HG02870 (cell line): ENCODE measurements at regions not wholly inside any gene's neighbourhood (a gene's known extent, or its start where the extent isn't known, plus 50 kb on each side); places are given as distances from the start of the nearest gene placed in this dataset.
"Not testable (repeated sequence)": the region's sequence is repeated elsewhere in the genome, so short reads cannot be mapped to it uniquely, and the experiment has no call there.

Experiments used
- ATAC-seq: cut with Tn5 transposase; IDR thresholded peaks from one replicate; pipeline ENCODE4 v1.9.1; 2021; ENCODE audit warnings: mild to moderate bottlenecking, moderate library complexity; ENCODE audit not compliant: unreplicated experiment

DNA sequence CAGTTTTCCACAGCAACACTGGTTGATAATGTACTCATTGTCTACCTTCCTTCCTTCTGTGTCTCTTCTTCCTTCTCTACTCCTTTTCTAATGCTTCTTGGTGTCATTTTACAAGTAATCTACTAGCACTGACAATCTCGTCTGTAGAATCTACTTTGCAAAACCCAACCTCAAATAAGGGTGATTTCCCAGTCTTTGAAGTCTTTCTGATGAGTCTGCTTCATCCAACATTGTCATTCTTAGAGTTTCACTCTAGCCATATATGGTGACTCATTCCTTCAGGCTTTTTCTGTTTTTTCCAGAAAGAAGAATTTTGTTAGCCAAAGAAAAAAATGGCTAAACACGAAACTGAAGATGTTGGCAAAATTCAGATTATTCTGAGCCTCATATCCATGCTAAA, 288.7 kb downstream of the MBD2 start:
- no peak for ATAC-seq

DNA sequence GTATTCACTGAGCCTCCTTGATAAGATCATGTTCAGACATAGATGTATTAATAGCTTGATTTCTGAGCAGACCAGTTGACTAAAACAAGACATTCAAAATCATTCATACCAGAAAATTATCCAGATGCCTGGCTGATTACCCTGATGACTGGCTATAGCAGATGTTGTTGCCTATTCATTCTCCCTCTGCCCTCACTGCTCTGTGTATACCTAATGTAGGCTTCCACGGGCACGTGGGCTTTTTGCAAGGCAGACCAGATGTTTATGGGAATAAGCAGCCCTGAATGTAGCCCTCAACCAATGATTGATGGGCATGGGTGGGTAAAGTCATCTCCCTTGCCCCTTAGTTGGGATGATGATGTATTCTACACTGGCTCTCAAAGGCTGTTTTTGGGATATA, 289.1 kb downstream of the MBD2 start:
- no peak for ATAC-seq

DNA sequence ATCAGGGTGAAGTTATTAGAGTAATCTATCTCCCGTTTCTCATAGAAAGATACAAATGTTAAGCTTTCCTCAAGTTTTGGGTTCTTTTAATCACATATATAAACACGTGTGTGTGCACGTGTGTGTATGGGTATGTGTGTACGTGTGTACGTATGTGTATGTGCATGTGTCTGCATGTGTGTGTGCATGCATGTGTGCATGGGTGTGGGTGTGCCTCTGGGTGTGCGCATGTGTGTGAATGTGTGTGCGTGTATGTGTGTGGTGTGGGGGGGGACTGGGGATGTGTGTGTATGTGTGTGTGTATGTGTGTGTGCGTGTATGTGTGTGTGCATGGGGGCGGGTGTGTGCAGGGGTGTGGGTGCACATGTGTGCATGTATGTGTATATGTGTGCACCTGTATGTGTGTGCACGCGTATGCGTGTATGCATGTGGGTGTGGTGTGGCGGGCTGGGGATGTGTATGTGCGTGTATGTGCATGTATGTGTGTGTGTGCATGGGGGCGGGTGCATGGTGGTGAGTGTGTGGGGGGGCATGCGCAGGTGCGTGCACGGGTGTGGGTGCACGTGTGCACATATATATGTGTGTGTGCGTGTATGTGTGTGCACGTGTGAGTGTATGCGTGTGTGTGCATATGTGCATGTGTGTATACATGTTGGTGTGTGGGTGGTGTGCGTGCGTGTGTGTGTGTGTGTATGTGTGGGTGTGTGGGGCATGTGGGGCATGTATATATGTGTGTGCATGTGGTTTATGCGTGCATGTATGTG, 304.0 kb downstream of the MBD2 start:
- no peak for ATAC-seq

DNA sequence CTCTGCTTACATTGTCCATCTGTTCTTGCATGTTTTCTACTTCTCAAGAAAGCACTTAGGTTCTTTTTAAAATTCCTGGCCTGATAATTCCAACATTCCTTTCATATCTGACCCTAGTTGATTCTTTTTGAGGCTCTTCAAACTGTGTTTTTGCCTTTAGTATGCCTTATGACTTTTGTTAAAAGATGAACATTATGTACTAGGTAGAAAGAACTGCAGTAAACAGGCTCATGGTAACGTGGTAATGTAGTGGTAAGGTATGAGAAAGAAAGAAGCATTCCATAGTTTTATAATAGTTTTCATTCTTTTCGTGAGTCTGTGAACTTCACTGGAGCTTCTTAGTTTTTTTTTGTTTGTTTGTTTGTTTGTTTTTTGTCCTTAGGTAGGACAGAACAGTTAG, 306.4 kb downstream of the MBD2 start:
- ATAC-seq: no peak

GRCh38 chr18:53911200-53911599, 313.3 kb downstream of the MBD2 start:
- no peak for ATAC-seq

DNA sequence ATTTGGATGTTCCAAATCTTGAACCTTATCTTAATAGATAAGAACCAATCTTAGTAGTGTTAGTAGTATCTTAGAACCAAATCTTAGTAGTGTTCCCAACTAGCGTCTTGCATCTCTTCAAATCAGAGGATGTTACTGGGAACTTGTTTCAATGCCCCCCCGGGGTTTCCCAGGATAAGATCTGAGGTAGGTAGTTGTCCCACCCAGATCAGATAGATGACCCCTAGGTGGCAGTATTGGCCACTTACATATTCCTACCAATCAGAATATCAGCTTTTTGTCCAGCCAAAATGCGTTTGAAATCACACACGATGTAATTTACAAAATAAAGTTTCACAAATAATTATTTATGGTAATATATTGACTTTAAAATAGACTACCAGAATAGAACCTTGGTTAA, 314.8 kb downstream of the MBD2 start:
- ATAC-seq: peak; percentile 69

DNA sequence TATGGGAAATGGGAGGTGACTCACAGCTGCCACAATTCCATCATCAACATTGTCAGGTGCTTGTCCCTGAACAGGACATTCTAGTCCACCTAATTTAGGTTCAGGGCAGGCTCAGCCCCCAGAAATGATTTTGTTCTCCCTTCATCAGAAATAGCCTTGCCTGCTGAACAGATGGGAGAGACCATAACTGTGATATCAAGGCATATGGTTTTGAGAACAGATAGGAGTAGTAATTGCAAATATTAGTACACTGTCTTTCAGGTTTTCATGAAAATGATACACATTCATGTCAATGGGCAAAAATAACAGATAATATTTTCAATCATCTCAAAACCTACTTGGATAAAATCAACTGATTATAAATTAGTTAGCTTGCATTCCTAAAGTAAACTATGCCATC, 316.5 kb downstream of the MBD2 start:
- ATAC-seq: no peak

DNA sequence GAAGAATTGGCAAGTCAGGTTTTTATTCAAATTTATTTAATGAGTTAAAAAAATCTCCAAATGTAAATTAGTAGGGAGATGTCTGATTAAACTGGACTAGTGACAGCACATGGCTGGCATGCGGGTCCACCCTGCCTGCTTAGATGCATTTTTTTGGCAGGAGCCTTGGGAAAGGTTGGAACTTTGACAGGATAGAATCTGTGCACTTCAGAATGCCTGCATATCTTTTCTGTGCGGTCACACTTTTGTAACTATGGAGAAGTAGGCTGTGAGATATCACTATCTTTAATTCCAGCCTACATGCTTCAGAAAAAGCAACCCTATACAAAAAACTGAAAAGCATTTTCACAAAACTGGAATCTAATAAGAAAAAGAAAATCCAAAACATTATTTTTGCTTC, 317.8 kb downstream of the MBD2 start:
- ATAC-seq: no peak

DNA sequence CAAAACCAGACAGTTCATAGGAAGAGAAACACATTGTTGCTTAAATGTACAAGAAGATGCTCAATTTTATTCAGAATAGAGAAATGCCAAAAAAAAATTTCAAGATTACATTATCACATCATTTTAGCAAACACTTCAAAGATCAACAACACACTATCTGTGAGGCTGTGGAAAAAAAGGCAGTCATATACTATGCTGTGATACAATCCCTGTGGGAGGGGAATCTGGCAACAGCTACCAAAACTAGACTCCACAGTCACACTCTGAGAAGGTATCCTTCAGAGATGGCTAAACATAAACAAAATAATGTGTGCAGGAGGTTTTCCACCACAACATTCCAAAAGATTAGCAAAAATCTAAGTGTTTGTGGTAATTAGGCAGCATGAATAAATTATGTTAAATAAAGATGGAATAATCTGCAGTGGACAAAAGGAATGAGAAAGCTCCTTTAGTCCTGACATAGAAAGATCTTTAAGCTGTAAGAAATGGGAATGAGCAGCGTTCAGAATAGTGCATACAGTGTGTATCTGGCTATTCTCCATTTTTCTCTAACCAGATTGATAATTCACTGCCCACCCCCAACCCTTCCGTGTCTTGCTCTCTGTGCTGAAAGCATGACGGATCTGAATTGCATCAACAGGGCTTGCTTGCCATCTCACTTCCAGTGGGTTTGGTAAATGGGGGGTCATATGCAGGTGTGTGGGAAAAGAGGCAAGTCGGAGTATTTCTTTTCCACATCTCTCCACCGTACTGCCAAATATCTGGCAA, 329.6 kb downstream of the MBD2 start:
- ATAC-seq: no peak

GRCh38 chr18:53887447-53887846, 337.0 kb downstream of the MBD2 start:
- no peak for ATAC-seq

DNA sequence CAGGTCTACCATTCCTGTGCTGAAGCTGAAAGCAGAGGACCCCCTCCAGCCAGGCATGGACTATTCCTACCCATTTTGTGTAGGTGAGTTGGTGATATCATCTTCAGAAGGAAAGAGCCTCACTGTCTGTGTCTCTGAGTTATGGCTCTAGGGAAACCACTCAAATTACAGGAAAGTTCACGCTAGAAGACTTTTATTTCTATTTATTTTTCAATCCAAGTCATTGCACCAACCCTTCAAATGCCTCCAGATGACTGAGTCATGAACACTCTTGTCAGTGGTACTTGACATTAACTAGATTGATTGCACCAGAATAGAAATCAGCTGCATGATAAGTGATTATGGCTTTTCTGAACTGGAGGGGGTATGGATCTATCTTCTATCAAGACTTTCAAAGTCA, 338.4 kb downstream of the MBD2 start:
- no peak for ATAC-seq

- no peak for ATAC-seq
Observed at GRCh38 chr18:53883771-53884170, 340.7 kb downstream of the MBD2 start.

DNA sequence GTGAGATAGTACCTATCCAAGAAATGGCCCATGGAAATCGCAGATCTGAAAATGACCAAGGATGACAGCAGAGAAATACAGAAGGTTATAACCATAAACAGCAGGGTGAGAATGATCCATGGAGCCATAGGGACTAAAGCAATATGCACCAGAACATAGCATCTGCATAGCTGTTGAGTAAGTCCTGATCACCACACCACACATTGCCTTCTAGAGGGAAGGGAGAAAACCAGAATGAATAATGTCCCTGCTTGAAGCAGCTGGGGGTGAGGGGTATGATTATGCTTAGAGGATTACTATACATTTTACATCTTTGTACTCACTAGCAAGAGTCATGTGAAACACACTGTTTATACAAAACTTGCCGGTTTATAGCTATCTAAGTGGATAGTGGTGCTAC, 350.4 kb downstream of the MBD2 start:
- no peak for ATAC-seq

DNA sequence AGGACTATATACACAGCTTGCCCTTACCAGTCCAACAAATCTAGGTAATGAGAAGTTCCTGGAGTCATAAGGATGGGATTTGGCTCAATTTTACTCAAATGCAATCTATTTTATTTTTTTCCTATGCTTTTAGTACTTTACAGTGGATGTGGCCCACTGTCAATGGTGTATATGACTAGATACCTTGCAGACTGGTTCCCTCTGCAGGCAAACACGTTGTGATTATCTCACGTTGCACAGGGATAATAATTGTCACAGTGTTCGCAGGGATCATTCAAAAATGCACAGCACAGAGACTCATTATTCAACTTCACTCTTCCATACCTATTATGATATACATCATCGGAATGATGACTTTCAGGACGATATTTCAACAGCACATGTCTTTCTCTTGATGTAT, 359.7 kb downstream of the MBD2 start:
- ATAC-seq: no peak

DNA sequence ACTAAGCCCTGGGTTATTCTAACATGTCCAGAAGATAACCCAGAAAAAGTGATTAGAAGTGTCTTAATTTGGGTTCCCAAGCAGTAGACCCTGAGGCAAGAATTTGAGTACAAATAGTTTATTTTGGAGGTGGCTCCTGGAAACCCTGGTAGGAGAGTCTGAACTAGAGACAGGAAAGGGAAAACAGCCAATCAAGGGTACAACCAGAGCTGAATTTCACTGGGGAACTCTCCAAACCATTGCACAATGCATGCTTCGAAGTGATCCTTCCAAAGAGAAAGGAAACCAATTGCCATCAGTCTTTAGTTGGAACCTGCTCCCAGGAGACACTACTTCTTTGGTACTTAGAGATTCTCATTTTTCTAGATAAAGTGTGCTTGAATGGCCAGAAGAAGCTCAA, 361.5 kb downstream of the MBD2 start:
- ATAC-seq: no peak

- no peak for ATAC-seq
Observed at GRCh38 chr18:53861185-53861584, 363.3 kb downstream of the MBD2 start.

GRCh38 chr18:53859764-53860163, 364.7 kb downstream of the MBD2 start:
- ATAC-seq: no peak

- no peak for ATAC-seq
Observed at GRCh38 chr18:53850902-53851301, 373.6 kb downstream of the MBD2 start.

GRCh38 chr18:53843763-53844162, 380.7 kb downstream of the MBD2 start:
- ATAC-seq: no peak

- ATAC-seq: no peak
Observed at GRCh38 chr18:53843113-53843760, 381.2 kb downstream of the MBD2 start.

GRCh38 chr18:53838746-53839145, 385.7 kb downstream of the MBD2 start:
- ATAC-seq: no peak

DNA sequence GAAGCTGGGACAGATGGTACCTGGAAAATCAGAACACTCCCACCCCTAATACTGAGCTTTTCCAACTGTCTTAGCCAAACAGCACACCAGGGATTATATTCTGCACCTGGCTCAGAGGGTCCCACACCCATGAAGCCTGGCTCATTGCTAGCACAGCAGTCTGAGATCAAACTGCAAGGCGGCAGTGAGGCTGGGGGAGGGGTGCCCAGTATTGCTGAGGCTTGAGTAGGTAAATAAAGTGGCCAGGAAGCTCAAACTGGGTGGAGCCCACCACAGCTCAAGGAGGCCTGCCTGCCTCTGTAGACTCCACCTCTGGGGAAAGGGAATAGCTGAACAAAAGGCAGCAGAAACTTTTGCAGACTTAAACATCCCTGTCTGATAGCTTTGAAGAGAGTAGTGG, 403.3 kb downstream of the MBD2 start:
- not testable (repeated sequence) for ATAC-seq
